ENCODE measurements at regions not wholly inside any gene's neighbourhood (a gene's known extent, or its start where the extent isn't known, plus 50 kb on each side); places are given as distances from the start of the nearest gene placed in this dataset.

GRCh38 chr3:152048831-152049230, 175.4 kb downstream of the SUCNR1 start:
- no peaks in the 10 kb centered on the region for H3F3A ChIP-seq (ENCODE audit: insufficient read depth, low read length)
- no peaks in the 10 kb centered on the region for H3K9me3 ChIP-seq (replicated peaks; ENCODE audit: insufficient read depth, low read length)
- no peak overlapping the region for H2AFZ ChIP-seq (ENCODE audit: low read length)
- H3K27ac ChIP-seq (ENCODE audit: low read length): no peak overlapping the region
- no peaks in the 10 kb centered on the region for H3K36me3 ChIP-seq (replicated peaks; ENCODE audit: insufficient read depth, low read length)
- H3K4me1 ChIP-seq (ENCODE audit: low read length): no peaks in the 10 kb centered on the region
- no peak overlapping the region for H3K4me2 ChIP-seq (ENCODE audit: low read depth, low read length)
- H4K20me1 ChIP-seq (ENCODE audit: insufficient read depth, low read length): no peaks in the 10 kb centered on the region
- TF ChIP-seq EZH2phosphoT487 (IDR thresholded peaks at IDR 0.05; ENCODE audit: low read length) (no peak), CTCF (IDR thresholded peaks at IDR 0.05; ENCODE audit: low read length) (no peak)
- no peak for DNase-seq
- no peak overlapping the region for H3K9ac ChIP-seq (ENCODE audit: low read length)
- H3K4me3 ChIP-seq (ENCODE audit: low read length): no peak overlapping the region
- H3K27me3 ChIP-seq (replicated peaks; ENCODE audit: insufficient read depth, low read length): no peaks in the 10 kb centered on the region
- no peaks in the 10 kb centered on the region for H3K79me2 ChIP-seq (ENCODE audit: low read length)
- no peaks in the 10 kb centered on the region for H3K9me2 ChIP-seq (replicated peaks; ENCODE audit: insufficient read depth, low read length)

GRCh38 chr3:152050903-152051302, 177.5 kb downstream of the SUCNR1 start:
- H3K4me1 ChIP-seq (ENCODE audit: low read length): no peaks in the 10 kb centered on the region
- no peaks in the 10 kb centered on the region for H4K20me1 ChIP-seq (ENCODE audit: insufficient read depth, low read length)
- no peak overlapping the region for H3K27ac ChIP-seq (ENCODE audit: low read length)
- no peaks in the 10 kb centered on the region for H3K9me3 ChIP-seq (replicated peaks; ENCODE audit: insufficient read depth, low read length)
- H3K4me2 ChIP-seq (ENCODE audit: low read depth, low read length): no peak overlapping the region
- no peak overlapping the region for H2AFZ ChIP-seq (ENCODE audit: low read length)
- H3K9me2 ChIP-seq (replicated peaks; ENCODE audit: insufficient read depth, low read length): no peaks in the 10 kb centered on the region
- H3K79me2 ChIP-seq (ENCODE audit: low read length): no peaks in the 10 kb centered on the region
- H3K27me3 ChIP-seq (replicated peaks; ENCODE audit: insufficient read depth, low read length): no peaks in the 10 kb centered on the region
- H3F3A ChIP-seq (ENCODE audit: insufficient read depth, low read length): no peaks in the 10 kb centered on the region
- no peak overlapping the region for H3K4me3 ChIP-seq (ENCODE audit: low read length)
- DNase-seq: no peak
- H3K36me3 ChIP-seq (replicated peaks; ENCODE audit: insufficient read depth, low read length): no peaks in the 10 kb centered on the region
- TF ChIP-seq EZH2phosphoT487 (IDR thresholded peaks at IDR 0.05; ENCODE audit: low read length) (no peak), EZH2 (optimal IDR thresholded peaks at IDR 0.05; ENCODE audit: low read depth, low read length) (no peak), CTCF (IDR thresholded peaks at IDR 0.05; ENCODE audit: low read length) (no peak)
- H3K9ac ChIP-seq (ENCODE audit: low read length): no peak overlapping the region

GRCh38 chr3:152051501-152052404, 178.3 kb downstream of the SUCNR1 start:
- H3K4me2 ChIP-seq (ENCODE audit: low read depth, low read length): no peak overlapping the region
- H3K27ac ChIP-seq (ENCODE audit: low read length): no peak overlapping the region
- H3K9ac ChIP-seq (ENCODE audit: low read length): no peak overlapping the region
- H3K4me3 ChIP-seq (ENCODE audit: low read length): no peak overlapping the region
- H3K79me2 ChIP-seq (ENCODE audit: low read length): no peaks in the 10 kb centered on the region
- H3K9me2 ChIP-seq (replicated peaks; ENCODE audit: insufficient read depth, low read length): no peaks in the 10 kb centered on the region
- no peak for DNase-seq
- H2AFZ ChIP-seq (ENCODE audit: low read length): no peak overlapping the region
- TF ChIP-seq EZH2 (optimal IDR thresholded peaks at IDR 0.05; ENCODE audit: low read depth, low read length) (no peak), CTCF (IDR thresholded peaks at IDR 0.05; ENCODE audit: low read length) (no peak), EZH2phosphoT487 (IDR thresholded peaks at IDR 0.05; ENCODE audit: low read length) (no peak)
- no peaks in the 10 kb centered on the region for H3K27me3 ChIP-seq (replicated peaks; ENCODE audit: insufficient read depth, low read length)
- no peaks in the 10 kb centered on the region for H3F3A ChIP-seq (ENCODE audit: insufficient read depth, low read length)
- no peaks in the 10 kb centered on the region for H4K20me1 ChIP-seq (ENCODE audit: insufficient read depth, low read length)
- H3K4me1 ChIP-seq (ENCODE audit: low read length): no peaks in the 10 kb centered on the region
- H3K9me3 ChIP-seq (replicated peaks; ENCODE audit: insufficient read depth, low read length): no peaks in the 10 kb centered on the region
- H3K36me3 ChIP-seq (replicated peaks; ENCODE audit: insufficient read depth, low read length): no peaks in the 10 kb centered on the region

Data from MM.1S (cell line).